HG02943 (cell line): ENCODE measurements at regions not wholly inside any gene's neighbourhood (a gene's known extent, or its start where the extent isn't known, plus 50 kb on each side); places are given as distances from the start of the nearest gene placed in this dataset.
"Not testable (repeated sequence)": the region's sequence is repeated elsewhere in the genome, so short reads cannot be mapped to it uniquely, and the experiment has no call there.

Experiments used
- ATAC-seq: cut with Tn5 transposase; IDR thresholded peaks from one replicate; pipeline ENCODE4 v1.9.1; 2021; ENCODE audit warnings: mild to moderate bottlenecking, low read depth, moderate library complexity; ENCODE audit not compliant: unreplicated experiment

- no peak for ATAC-seq
Measured at GRCh38 chr22:47304191-47304831, 541.9 kb downstream of the TBC1D22A start.

GRCh38 chr22:47303161-47303890, 540.9 kb downstream of the TBC1D22A start:
- ATAC-seq: no peak

GRCh38 chr22:47302587-47302986, 540.1 kb downstream of the TBC1D22A start:
- ATAC-seq: not testable (repeated sequence)

- no peak for ATAC-seq
Measured at GRCh38 chr22:47301820-47302475, 539.5 kb downstream of the TBC1D22A start.

GRCh38 chr22:47300698-47301405, 538.4 kb downstream of the TBC1D22A start:
- ATAC-seq: no peak

- no peak for ATAC-seq
Measured at GRCh38 chr22:47299863-47300697, 537.6 kb downstream of the TBC1D22A start.

GRCh38 chr22:47299211-47299862, 536.9 kb downstream of the TBC1D22A start:
- no peak for ATAC-seq

GRCh38 chr22:47298017-47298785, 535.8 kb downstream of the TBC1D22A start:
- ATAC-seq: no peak

- ATAC-seq: no peak
Measured at GRCh38 chr22:47297261-47298016, 535.0 kb downstream of the TBC1D22A start.

- no peak for ATAC-seq
Measured at GRCh38 chr22:47296405-47297260, 534.2 kb downstream of the TBC1D22A start.

GRCh38 chr22:47295982-47296381, 533.5 kb downstream of the TBC1D22A start:
- ATAC-seq: no peak

GRCh38 chr22:47295226-47295901, 532.9 kb downstream of the TBC1D22A start:
- ATAC-seq: no peak

- no peak for ATAC-seq
Measured at GRCh38 chr22:47294576-47294975, 532.1 kb downstream of the TBC1D22A start.

- ATAC-seq: no peak
Measured at GRCh38 chr22:47294222-47294532, 531.7 kb downstream of the TBC1D22A start.

- no peak for ATAC-seq
Measured at GRCh38 chr22:47293368-47294221, 531.1 kb downstream of the TBC1D22A start.
